A549 (cell line): ENCODE measurements at regions not wholly inside any gene's neighbourhood (a gene's known extent, or its start where the extent isn't known, plus 50 kb on each side); places are given as distances from the start of the nearest gene placed in this dataset.

Source experiments
- BHLHE40 ChIP-seq: IDR thresholded peaks from 2 replicates; pipeline ENCODE4 v1.6.1; 2012; ENCODE audit warnings: low read depth, low read length, inconsistent platforms
- CTCF ChIP-seq: fragments of >200 bp; sonication (Bioruptor Twin); formaldehyde crosslinking; IDR thresholded peaks from 3 replicates; pipeline ENCODE4 v1.5.1; 2016
- E2F6 ChIP-seq: IDR thresholded peaks from 2 replicates; pipeline ENCODE4 v1.6.1; 2012; ENCODE audit warnings: low read depth, borderline replicate concordance
- ELK1 ChIP-seq: fragments of 150-350 bp; IDR thresholded peaks from 2 replicates; pipeline ENCODE4 v1.6.1; 2014; ENCODE audit warnings: low read depth, mild to moderate bottlenecking, low read length
- ESRRA ChIP-seq: fragments of 150-350 bp; IDR thresholded peaks from 2 replicates; pipeline ENCODE4 v1.6.1; 2014; ENCODE audit warnings: mild to moderate bottlenecking, low read length, borderline replicate concordance
- RFX5 ChIP-seq: fragments of 450-650 bp; IDR thresholded peaks from 2 replicates; pipeline ENCODE4 v1.7.1; 2014; ENCODE audit warnings: antibody characterized with exemption, mild to moderate bottlenecking, moderate library complexity
- USF2 ChIP-seq: fragments of 450-650 bp; IDR thresholded peaks from 2 replicates; pipeline ENCODE4 v1.6.1; 2014; ENCODE audit warnings: antibody characterized with exemption

- TF ChIP-seq E2F6 (no peak), CTCF (no peak), ELK1 (no peak), USF2 (no peak), BHLHE40 (no peak), RFX5 (no peak), ESRRA (no peak)
These were observed 457.4 kb upstream of the FAT1 start for GRCh38 chr4:187181054-187181453.
